SKM-1 treated with dmso at 0.1 percent for 144 hours (cell line): ENCODE measurements at regions not wholly inside any gene's neighbourhood (a gene's known extent, or its start where the extent isn't known, plus 50 kb on each side); places are given as distances from the start of the nearest gene placed in this dataset.
"Not testable (repeated sequence)": the region's sequence is repeated elsewhere in the genome, so short reads cannot be mapped to it uniquely, and the experiment has no call there.

Source experiments
- DNase-seq: peaks from one replicate; lab custom pipeline; 2025; ENCODE audit not compliant: unreplicated experiment; lab: John Stamatoyannopoulos, UW

DNA sequence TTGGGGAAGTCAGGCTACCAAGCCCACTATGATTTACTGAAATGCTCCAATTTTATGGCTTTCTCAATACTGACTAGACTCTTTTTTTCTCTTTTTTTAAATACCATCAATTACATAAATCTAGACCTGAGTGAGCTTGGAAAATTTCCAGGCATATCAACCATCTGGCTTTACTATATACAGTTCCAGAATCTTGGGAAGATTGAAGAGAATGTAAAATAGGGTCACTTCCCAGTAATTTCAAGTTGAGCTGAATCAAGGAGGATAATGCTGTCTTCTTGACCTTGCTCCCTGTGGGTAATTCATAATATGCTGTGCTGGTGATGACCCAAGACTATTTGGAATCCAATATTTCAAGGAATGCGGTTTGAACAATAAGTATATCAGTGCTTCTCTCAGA is 108.1 kb downstream of the MAP3K21 start:
- no peak for DNase-seq

DNA sequence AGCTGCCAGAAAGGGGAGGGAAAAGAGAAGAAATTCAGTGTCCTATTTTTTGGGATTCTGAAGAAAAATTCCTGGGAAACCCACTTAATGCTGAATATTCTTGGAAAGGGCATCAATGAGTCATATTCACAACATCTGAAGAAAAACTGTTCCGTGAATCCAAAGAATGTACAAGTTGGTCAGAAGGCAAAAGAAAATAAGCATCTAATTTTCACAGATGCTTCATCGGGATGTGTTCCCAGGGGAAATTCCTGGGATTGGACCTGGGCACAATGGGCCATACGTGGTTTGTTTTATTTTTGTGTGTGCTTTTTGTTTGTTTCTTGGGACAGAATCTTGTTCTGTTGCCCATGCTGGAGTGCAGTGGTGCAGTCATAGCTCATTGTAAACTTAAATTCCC is 112.2 kb downstream of the MAP3K21 start:
- DNase-seq = no peak

DNA sequence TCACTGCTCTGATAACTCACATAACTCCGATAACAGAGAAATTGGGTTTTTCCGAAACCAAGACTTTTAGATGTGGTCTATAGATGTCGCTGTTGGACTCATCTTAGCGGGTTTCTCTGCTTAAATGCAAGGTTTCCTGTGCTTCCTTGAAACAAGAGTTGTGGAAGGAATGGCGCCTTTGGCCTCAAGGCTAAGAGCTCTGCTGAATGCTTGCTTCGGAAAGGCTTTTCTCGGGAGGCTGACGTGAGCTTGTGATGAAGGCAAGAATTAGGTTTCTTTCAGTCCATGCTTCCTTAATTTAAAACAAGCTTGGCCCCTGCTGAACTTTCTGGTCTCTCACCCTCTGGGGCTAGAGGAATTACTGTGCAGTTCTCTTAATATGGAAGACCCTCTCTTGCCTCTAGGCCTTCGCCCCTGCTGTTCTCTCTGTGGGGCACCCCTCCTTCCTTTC is 113.5 kb downstream of the MAP3K21 start:
- peak; percentile 80 for DNase-seq

- no peak for DNase-seq
These were observed 114.7 kb downstream of the MAP3K21 start for GRCh38 chr1:233442026-233442780.

DNA sequence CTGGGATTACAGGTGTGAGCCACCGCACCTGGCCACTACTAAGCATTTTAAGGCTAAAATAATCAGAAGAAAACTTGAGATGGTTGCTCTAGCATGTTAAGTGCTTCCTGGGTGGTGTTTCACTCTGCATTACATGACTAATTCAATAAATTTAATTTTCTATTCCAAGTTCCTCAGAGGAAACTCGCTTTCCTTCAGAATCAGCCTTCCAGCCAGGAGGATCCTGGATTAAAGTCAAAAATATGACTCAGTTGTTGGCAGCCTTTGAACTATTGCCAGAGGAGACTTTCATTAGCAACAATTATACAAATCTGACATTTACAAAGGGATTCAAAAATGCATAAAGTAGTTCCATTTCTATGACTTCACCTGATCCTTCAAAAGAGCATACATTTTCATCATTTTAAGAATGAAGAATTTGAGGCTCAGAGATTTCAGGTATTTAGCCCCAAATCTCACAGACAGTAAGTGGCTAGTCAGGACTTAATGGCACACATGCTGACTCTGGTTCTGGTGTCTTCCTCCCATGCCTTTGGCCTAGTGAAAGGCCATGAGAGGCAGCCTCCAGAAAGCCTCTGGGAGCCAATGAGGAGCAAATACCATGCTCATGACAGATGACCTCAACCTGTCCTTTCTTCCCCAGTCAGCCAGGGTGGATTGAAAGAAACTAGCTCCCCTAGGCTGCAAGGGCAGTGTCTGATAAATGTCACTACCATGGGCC is 115.7 kb downstream of the MAP3K21 start:
- no peak for DNase-seq

DNA sequence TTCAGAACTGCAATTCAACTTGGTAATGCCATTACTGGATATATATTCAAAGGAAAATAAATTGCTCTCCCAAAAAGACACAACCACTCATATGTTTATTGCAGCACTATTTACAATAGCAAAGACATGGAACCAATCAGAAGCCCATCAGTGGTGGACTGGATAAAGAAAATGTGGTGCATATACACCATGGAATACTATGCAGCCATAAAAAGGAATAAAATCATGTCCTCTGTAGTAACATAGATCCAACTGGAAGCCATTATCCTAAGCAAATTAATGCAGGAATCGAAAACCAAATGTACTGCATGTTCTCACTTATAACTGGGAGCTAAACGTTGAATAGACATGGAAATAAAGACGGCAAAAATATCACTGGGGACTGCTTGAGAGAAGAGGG is 117.0 kb downstream of the MAP3K21 start:
- no peak for DNase-seq

- no peak for DNase-seq
These were observed 118.2 kb downstream of the MAP3K21 start for GRCh38 chr1:233445737-233446136.

DNA sequence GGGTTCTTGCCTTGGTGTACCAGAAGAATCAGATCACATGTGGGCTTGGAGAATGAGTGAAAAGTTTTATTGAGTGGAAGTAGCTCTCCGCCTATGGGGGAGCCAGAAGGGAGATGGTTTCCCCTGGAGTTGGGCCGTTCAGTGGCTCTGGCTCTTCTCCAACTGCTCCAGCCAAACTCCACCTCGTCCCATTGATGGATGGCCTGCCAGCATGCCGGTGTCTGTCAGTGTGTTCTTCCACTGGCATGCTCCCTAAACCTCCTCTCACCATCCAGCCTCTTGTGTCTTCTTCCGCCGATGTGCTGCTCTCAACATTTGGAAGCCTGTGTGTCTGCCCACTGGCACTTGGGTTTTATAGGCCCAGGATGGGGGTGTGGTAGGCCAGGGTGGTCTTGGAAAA is 119.4 kb downstream of the MAP3K21 start:
- no peak for DNase-seq

DNA sequence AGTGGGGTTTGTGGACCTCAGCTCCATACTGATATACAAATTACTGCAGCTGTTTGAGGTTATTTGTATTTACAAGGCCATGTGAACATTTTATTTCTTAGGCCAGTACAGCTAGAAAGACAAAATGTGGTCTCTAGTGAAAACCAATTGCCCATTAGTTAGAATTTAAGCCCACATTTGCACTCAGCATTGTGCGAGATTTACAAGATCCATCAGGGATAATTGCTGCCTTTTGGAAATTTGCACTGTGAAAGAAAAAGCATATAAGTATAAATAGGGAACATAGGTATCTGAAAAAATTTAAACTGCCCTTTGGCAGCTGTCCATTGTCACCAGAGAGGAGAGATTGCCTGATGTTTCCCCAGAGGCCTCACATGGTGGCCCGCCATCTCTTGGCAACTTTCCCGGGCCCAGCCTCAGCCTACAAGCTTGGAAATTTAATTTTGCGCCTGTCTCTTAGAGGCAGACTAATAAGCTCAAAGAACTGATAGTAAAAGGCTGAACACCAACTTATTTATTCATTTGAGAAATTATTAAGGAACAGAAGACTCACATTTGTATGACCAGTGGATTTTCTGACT is 120.7 kb downstream of the MAP3K21 start:
- no peak for DNase-seq

- no peak for DNase-seq
These were observed 125.2 kb downstream of the MAP3K21 start for GRCh38 chr1:233452724-233453123.

- DNase-seq = no peak
These were observed 126.1 kb downstream of the MAP3K21 start for GRCh38 chr1:233453433-233454200.

- no peak for DNase-seq
These were observed 132.0 kb downstream of the MAP3K21 start for GRCh38 chr1:233459470-233459945.

DNA sequence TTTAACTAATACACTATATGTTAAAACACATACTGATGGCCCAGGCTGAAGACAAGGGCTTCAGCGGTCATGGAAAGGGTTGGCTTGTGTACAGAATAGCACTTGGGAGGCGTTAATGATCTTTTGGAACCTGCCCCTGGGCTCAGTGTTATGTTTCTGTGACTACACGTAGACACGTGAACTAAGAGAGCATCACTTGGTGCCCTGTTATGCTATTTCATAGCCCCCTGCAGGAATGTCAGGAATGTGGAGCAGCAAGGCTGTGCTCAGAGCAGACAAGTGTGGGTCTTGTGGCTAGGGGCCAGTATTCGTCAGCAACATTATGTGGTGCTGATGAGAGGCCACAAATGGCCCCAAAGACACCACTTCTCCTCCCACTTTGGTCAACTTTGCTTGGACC is 132.4 kb downstream of the MAP3K21 start:
- no peak for DNase-seq

GRCh38 chr1:233460692-233461091 is 133.2 kb downstream of the MAP3K21 start:
- DNase-seq = no peak

DNA sequence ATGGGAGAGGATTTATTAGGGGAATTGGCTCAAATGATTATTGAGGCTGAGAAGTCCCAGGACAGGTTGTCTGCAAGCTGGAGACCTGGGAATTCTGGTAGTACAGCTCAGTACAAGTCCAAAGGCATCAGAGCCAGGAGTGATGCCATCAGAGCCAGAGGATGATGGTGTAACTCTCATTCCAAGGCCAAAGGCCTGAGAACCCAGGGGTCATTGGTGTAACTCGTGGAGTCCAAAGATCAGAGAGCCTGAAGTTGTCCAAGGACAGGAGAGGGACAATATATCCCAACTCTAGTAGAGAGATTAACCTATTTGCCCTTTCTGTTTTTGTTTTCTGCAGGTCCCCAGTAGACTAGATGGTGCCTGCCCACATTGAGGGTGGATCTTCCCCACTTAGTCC is 134.3 kb downstream of the MAP3K21 start:
- DNase-seq = no peak

DNA sequence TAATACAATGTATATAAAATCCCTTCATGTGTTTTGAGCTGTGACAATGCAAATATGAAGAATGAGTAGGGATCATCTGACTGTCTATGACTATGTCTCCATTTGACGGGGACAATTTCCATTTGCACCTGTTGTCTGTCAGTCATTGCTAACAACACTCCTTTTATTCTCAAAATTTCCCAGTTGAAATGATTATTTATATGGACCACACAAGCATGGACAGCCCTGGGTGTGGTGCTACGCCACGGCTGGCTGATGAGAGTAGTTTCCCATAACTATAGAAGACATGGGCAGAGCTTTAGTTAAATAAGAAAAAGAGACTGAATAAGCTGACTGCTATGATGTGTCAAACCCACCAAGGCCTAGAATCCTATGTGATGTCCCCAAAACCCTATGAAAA is 135.8 kb downstream of the MAP3K21 start:
- DNase-seq = no peak

- DNase-seq = no peak
These were observed 138.3 kb downstream of the MAP3K21 start for GRCh38 chr1:233465745-233466343.

- no peak for DNase-seq
These were observed 143.0 kb upstream of the KCNK1 start for GRCh38 chr1:233470741-233471499.

GRCh38 chr1:233471851-233472250 is 142.1 kb upstream of the KCNK1 start:
- not testable (repeated sequence) for DNase-seq

DNA sequence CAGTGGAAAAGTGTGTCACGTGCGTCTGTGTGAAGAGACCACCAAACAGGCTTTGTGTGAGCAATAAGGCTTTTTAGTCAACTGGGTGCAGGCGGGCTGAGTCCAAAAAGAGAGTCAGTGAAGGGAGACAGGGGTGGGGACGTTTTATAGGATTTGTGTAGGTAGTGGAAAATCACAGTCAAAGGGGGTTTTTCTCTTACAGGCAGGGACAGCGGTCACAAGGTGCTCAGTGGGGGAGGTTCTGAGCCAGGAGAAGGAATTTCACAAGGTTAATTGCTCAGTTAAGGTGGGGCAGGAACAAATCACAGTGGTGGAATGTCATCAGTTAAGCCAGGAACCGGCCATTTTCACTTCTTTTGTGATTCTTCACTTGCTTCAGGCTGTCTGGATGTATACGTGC is 141.1 kb upstream of the KCNK1 start:
- not testable (repeated sequence) for DNase-seq
